ENCODE measurements at regions not wholly inside any gene's neighbourhood (a gene's known extent, or its start where the extent isn't known, plus 50 kb on each side); places are given as distances from the start of the nearest gene placed in this dataset.

GRCh38 chr1:82706741-82707140, 906.0 kb downstream of the ADGRL2 start:
- TF ChIP-seq TCF12 (IDR thresholded peaks at IDR 0.05; ENCODE audit: low read depth): no peak
- TF ChIP-seq RAD21 (IDR thresholded peaks at IDR 0.05; ENCODE audit: low read depth): no peak
- no peak for TF ChIP-seq MAX (IDR thresholded peaks at IDR 0.05)
- no peak for TF ChIP-seq REST (IDR thresholded peaks at IDR 0.05; ENCODE audit: low read depth)
- no peak for TF ChIP-seq YY1 (IDR thresholded peaks at IDR 0.05; ENCODE audit: low read depth)
- TF ChIP-seq CREB1 (IDR thresholded peaks at IDR 0.05; ENCODE audit: low read depth): no peak
- no peak for TF ChIP-seq FOXM1 (IDR thresholded peaks at IDR 0.05; ENCODE audit: borderline replicate concordance, low read depth)

- TF ChIP-seq REST (IDR thresholded peaks at IDR 0.05; ENCODE audit: low read depth) (no peak), YY1 (IDR thresholded peaks at IDR 0.05; ENCODE audit: low read depth) (no peak), ZBTB7A (IDR thresholded peaks at IDR 0.05; ENCODE audit: low read depth) (no peak), FOXM1 (IDR thresholded peaks at IDR 0.05; ENCODE audit: borderline replicate concordance, low read depth) (no peak), MAX (IDR thresholded peaks at IDR 0.05) (no peak), CREB1 (IDR thresholded peaks at IDR 0.05; ENCODE audit: low read depth) (no peak), TEAD4 (IDR thresholded peaks at IDR 0.05) (no peak), TCF12 (IDR thresholded peaks at IDR 0.05; ENCODE audit: low read depth) (no peak), USF1 (IDR thresholded peaks at IDR 0.05) (no peak), EGR1 (IDR thresholded peaks at IDR 0.05) (no peak), CEBPB (IDR thresholded peaks at IDR 0.05) (no peak), EP300 (IDR thresholded peaks at IDR 0.05; ENCODE audit: borderline replicate concordance) (no peak), RAD21 (IDR thresholded peaks at IDR 0.05; ENCODE audit: low read depth) (no peak), TAF1 (IDR thresholded peaks at IDR 0.05; ENCODE audit: low read depth) (no peak), NFIC (IDR thresholded peaks at IDR 0.05) (no peak)
Measured at GRCh38 chr1:82704966-82705365, 904.2 kb downstream of the ADGRL2 start.

GRCh38 chr1:82704393-82704792, 903.7 kb downstream of the ADGRL2 start:
- TF ChIP-seq YY1 (IDR thresholded peaks at IDR 0.05; ENCODE audit: low read depth) (no peak), RAD21 (IDR thresholded peaks at IDR 0.05; ENCODE audit: low read depth) (no peak), FOXM1 (IDR thresholded peaks at IDR 0.05; ENCODE audit: borderline replicate concordance, low read depth) (no peak), TEAD4 (IDR thresholded peaks at IDR 0.05) (no peak), MAX (IDR thresholded peaks at IDR 0.05) (no peak), NFIC (IDR thresholded peaks at IDR 0.05) (no peak), TCF12 (IDR thresholded peaks at IDR 0.05; ENCODE audit: low read depth) (no peak), TAF1 (IDR thresholded peaks at IDR 0.05; ENCODE audit: low read depth) (no peak), CEBPB (IDR thresholded peaks at IDR 0.05) (no peak), EGR1 (IDR thresholded peaks at IDR 0.05) (no peak), ZBTB7A (IDR thresholded peaks at IDR 0.05; ENCODE audit: low read depth) (no peak), CREB1 (IDR thresholded peaks at IDR 0.05; ENCODE audit: low read depth) (no peak), REST (IDR thresholded peaks at IDR 0.05; ENCODE audit: low read depth) (no peak)

- TF ChIP-seq ZBTB7A (IDR thresholded peaks at IDR 0.05; ENCODE audit: low read depth) (no peak), TEAD4 (IDR thresholded peaks at IDR 0.05) (no peak), CREB1 (IDR thresholded peaks at IDR 0.05; ENCODE audit: low read depth) (no peak), USF1 (IDR thresholded peaks at IDR 0.05) (no peak), MAX (IDR thresholded peaks at IDR 0.05) (no peak), NFIC (IDR thresholded peaks at IDR 0.05) (no peak), TCF12 (IDR thresholded peaks at IDR 0.05; ENCODE audit: low read depth) (no peak)
Measured at GRCh38 chr1:82703951-82704350, 903.2 kb downstream of the ADGRL2 start.

Measured in Ishikawa (cell line).